Caco-2 (cell line): ENCODE measurements at regions not wholly inside any gene's neighbourhood (a gene's known extent, or its start where the extent isn't known, plus 50 kb on each side); places are given as distances from the start of the nearest gene placed in this dataset.
A peak's percentile ranks its signal among the peaks of the same experiment; 100 is the strongest.

Source experiments
- BruUV-seq: library from RNA; stranded (reverse); fragments of 400-500 nt; replicated peaks from 2 replicates; lab custom pipeline; 2021; lab: Mats Ljungman, UMichigan
- CTCF ChIA-PET: fragments of 300-600 bp; sonication (Branson Sonifier 250); formaldehyde crosslinking; loops from one replicate; lab custom pipeline; 2022; ENCODE audit warnings: antibody characterized with exemption; lab: Charles Lee
- POLR2A ChIA-PET: fragments of 300-600 bp; sonication (Branson Sonifier 250); formaldehyde crosslinking; loops from one replicate; lab custom pipeline; 2022; ENCODE audit warnings: antibody characterized with exemption; lab: Charles Lee
- DNase-seq, 2 experiments: peaks; one replicate each; pipeline versions ENCODE4 v3.0.0 to v3.0.0-alpha.2; 2020 to 2022
- H3K27me3 ChIP-seq: replicated peaks from 2 replicates; pipeline ENCODE4 v1.6.0; 2011; ENCODE audit warnings: low read length; ENCODE audit not compliant: control insufficient read depth, insufficient read depth
- H3K36me3 ChIP-seq: 2 replicates; pipeline ENCODE4 v1.5.1; 2011; ENCODE audit warnings: low read length; ENCODE audit not compliant: control insufficient read depth, insufficient read depth
- H3K4me1 ChIP-seq: fragments of 250-450 bp; sonication (Bioruptor Pico); 2 replicates; pipeline ENCODE4 v1.5.1; 2020; ENCODE audit warnings: mild to moderate bottlenecking
- H3K4me3 ChIP-seq: 2 replicates; pipeline ENCODE4 v1.5.1; 2011; ENCODE audit warnings: low read depth, mild to moderate bottlenecking, control low read depth, low read length
- H3K9me3 ChIP-seq: fragments of 250-450 bp; sonication (Bioruptor Pico); 2 replicates; pipeline ENCODE4 v1.5.1; 2020; ENCODE audit warnings: mild to moderate bottlenecking, moderate library complexity
- H3K27ac Mint-ChIP-seq: one replicate; pipeline ENCODE4 v1.8.0; 2022; ENCODE audit warnings: mixed read lengths; ENCODE audit not compliant: unreplicated experiment
- H3K27me3 Mint-ChIP-seq: one replicate; pipeline ENCODE4 v1.8.0; 2022; ENCODE audit warnings: mixed read lengths; ENCODE audit not compliant: insufficient read depth, unreplicated experiment
- H3K36me3 Mint-ChIP-seq: one replicate; pipeline ENCODE4 v1.8.0; 2022; ENCODE audit warnings: mild to moderate bottlenecking, mixed read lengths; ENCODE audit not compliant: insufficient read depth, unreplicated experiment
- H3K4me1 Mint-ChIP-seq: one replicate; pipeline ENCODE4 v1.8.0; 2022; ENCODE audit warnings: low read depth, mixed read lengths; ENCODE audit not compliant: unreplicated experiment
- H3K4me3 Mint-ChIP-seq: one replicate; pipeline ENCODE4 v1.8.0; 2022; ENCODE audit warnings: mild to moderate bottlenecking, moderate library complexity, mixed read lengths; ENCODE audit not compliant: unreplicated experiment
- H3K9me3 Mint-ChIP-seq: one replicate; pipeline ENCODE4 v1.8.0; 2022; ENCODE audit warnings: mixed read lengths; ENCODE audit not compliant: unreplicated experiment
- intact Hi-C: fragments of 100-400 bp; cut with micrococcal nuclease; formaldehyde crosslinking; loops from one replicate; pipeline ENCODE4 v1.10.0; 2022; ENCODE audit not compliant: unreplicated experiment
- TF ChIP-seq, protein P1 (sequence below), 2 experiments: fragments of 200-600 bp in 1 of 2; IDR thresholded peaks; 1 replicate in 1 of 2; 2 replicates in 1 of 2; pipeline versions ENCODE4 v1.5.1 to v1.8.0; 2011 to 2022; ENCODE audit warnings: antibody characterized with exemption in 1 of 2, control low read depth in 1 of 2, inconsistent platforms in 1 of 2, low read depth in 1 of 2, low read length in 1 of 2, mild to moderate bottlenecking in 1 of 2, moderate library complexity in 1 of 2; ENCODE audit not compliant: insufficient read depth in 1 of 2, severe bottlenecking in 1 of 2, unreplicated experiment in 1 of 2

DNA sequence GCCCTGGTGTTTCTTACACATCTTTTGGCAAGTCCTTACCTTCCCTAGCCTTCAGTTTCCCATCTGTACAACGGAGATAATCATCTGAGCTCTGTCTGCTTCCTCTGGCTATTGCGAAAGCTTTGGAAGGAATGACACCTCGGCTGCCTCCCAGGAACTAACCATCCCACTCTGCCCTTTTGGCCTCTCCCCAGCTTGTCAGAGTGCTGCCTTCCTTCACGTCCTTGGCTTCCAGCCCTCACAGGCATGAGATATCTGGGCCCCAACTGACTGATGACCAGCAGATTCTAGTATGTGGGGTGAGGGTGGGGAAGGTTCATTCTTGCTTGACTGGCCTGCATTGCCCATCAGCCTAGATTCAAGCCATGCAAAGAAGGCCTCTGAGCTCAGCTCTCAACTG, 253.1 kb upstream of the FGGY start:
- DNase-seq = peak; percentile 52 to 84
- peak overlapping the region; percentile 56 for H3K27ac Mint-ChIP-seq

DNA sequence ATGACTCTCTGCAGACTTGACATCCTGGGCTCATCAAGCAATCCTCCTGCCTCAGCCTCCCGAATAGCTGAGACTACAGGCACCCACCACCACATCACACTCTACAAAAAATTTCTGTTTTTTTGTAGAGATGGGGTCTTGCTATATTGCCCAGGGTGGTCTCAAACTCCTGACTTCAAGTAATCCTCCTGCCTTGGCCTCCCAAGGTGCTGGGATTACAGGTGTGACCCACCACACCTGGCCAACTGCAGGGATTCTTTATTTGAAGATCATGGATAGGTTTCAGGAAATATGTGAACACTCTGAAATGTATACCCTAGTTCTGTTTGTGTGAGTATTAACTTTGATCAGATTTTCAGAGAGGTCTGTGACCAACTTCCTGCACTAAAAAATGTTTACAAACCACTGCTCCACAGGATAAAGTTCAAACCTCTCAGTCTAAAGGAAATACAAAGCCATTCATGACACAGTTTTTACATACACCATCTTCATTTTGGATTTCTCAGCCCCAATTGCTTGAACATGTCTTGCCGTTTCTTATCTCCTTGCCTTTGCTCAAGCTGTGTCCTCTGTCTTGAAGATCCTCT, 252.3 kb upstream of the FGGY start:
- H3K27me3 Mint-ChIP-seq = no peaks in the 10 kb centered on the region
- no TSS peak for BruUV-seq
- Histone ChIP-seq H3K4me3 (no peak overlapping the region), H3K4me1 (peaks cover 9% of the 10 kb centered on the region), H3K36me3 (no peaks in the 10 kb centered on the region), H3K9me3 (no peaks in the 10 kb centered on the region), H3K27me3 (no peaks in the 10 kb centered on the region)
- H3K9me3 Mint-ChIP-seq = no peaks in the 10 kb centered on the region
- no peak overlapping the region for H3K27ac Mint-ChIP-seq
- no peaks in the 10 kb centered on the region for H3K4me1 Mint-ChIP-seq
- intact Hi-C loops = no loop called here
- H3K36me3 Mint-ChIP-seq = no peaks in the 10 kb centered on the region
- CTCF ChIA-PET = no interaction called here
- TF ChIP-seq, protein P1, sequence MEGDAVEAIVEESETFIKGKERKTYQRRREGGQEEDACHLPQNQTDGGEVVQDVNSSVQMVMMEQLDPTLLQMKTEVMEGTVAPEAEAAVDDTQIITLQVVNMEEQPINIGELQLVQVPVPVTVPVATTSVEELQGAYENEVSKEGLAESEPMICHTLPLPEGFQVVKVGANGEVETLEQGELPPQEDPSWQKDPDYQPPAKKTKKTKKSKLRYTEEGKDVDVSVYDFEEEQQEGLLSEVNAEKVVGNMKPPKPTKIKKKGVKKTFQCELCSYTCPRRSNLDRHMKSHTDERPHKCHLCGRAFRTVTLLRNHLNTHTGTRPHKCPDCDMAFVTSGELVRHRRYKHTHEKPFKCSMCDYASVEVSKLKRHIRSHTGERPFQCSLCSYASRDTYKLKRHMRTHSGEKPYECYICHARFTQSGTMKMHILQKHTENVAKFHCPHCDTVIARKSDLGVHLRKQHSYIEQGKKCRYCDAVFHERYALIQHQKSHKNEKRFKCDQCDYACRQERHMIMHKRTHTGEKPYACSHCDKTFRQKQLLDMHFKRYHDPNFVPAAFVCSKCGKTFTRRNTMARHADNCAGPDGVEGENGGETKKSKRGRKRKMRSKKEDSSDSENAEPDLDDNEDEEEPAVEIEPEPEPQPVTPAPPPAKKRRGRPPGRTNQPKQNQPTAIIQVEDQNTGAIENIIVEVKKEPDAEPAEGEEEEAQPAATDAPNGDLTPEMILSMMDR (IDR thresholded peaks at IDR 0.05; ENCODE audit: insufficient read depth in 1 of 2, low read depth in 1 of 2, low read length in 1 of 2, severe bottlenecking in 1 of 2, unreplicated experiment in 1 of 2) = no peak
- DNase-seq = no peak
- H3K4me3 Mint-ChIP-seq = no peak overlapping the region
- POLR2A ChIA-PET = interaction anchor here (0.8 kb wide), 1 partner anchor 261 kb away, joined by 3 read pairs; the partner anchor contains the start of gene JUN

More for the DNA sequence above, 253.1 kb upstream of the FGGY start:
- no peaks in the 10 kb centered on the region for H3K27me3 Mint-ChIP-seq
- H3K4me3 Mint-ChIP-seq = no peak overlapping the region
- H3K4me1 Mint-ChIP-seq = no peaks in the 10 kb centered on the region
- H3K36me3 ChIP-seq = no peaks in the 10 kb centered on the region
- no peaks in the 10 kb centered on the region for H3K27me3 ChIP-seq
- intact Hi-C loops = no loop called here
- ChIA-PET POLR2A (interaction anchor here (0.8 kb wide), 1 partner anchor 260 kb away, joined by 3 read pairs; the partner anchor contains the start of gene JUN), CTCF (no interaction called here)
- no peak overlapping the region for H3K4me3 ChIP-seq
- TF ChIP-seq, protein P1 (IDR thresholded peaks at IDR 0.05; ENCODE audit: insufficient read depth in 1 of 2, low read depth in 1 of 2, low read length in 1 of 2, severe bottlenecking in 1 of 2, unreplicated experiment in 1 of 2) = no peak
- no peaks in the 10 kb centered on the region for H3K9me3 Mint-ChIP-seq
- H3K9me3 ChIP-seq = no peaks in the 10 kb centered on the region
- H3K36me3 Mint-ChIP-seq = no peaks in the 10 kb centered on the region
- BruUV-seq = no TSS peak
- peaks cover 9% of the 10 kb centered on the region for H3K4me1 ChIP-seq

DNA sequence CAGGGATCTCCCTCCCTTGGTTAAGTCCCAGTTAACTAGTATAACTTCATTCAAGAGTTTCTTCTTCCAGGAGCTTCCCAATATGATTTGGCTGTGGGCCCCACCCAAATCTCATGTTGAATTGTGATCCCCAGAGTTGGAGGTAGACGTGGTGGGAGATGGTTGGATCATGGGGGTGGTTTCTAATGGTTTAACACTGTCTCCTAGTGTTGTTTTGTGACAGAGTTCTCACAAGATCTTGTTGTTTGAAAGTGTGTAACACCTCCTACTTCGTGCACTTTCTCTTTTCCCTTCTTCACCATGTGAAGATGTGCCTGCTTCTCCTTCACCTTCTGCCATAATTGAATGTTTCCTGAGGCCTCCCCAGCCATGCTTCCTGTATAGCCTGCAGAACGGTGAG, 251.8 kb upstream of the FGGY start:
- Mint-ChIP-seq H3K27ac (no peak overlapping the region), H3K4me3 (no peak overlapping the region), H3K4me1 (no peaks in the 10 kb centered on the region), H3K27me3 (no peaks in the 10 kb centered on the region), H3K9me3 (no peaks in the 10 kb centered on the region), H3K36me3 (no peaks in the 10 kb centered on the region)
- TF ChIP-seq, protein P1 (IDR thresholded peaks at IDR 0.05; ENCODE audit: insufficient read depth in 1 of 2, low read depth in 1 of 2, low read length in 1 of 2, severe bottlenecking in 1 of 2, unreplicated experiment in 1 of 2) = no peak
- POLR2A ChIA-PET = no interaction called here
- Histone ChIP-seq H3K9me3 (no peaks in the 10 kb centered on the region), H3K36me3 (no peaks in the 10 kb centered on the region), H3K27me3 (no peaks in the 10 kb centered on the region), H3K4me3 (no peak overlapping the region), H3K4me1 (peaks cover 9% of the 10 kb centered on the region)
- intact Hi-C loops = no loop called here
- no peak for DNase-seq
- BruUV-seq = no TSS peak
- CTCF ChIA-PET = no interaction called here
